SU-DHL-6 (cell line): ENCODE measurements at regions not wholly inside any gene's neighbourhood (a gene's known extent, or its start where the extent isn't known, plus 50 kb on each side); places are given as distances from the start of the nearest gene placed in this dataset.

Experiments used
- EZH2phosphoT487 ChIP-seq: fragments of 200-600 bp; sonication (generic), shearing (Covaris generic); conservative IDR thresholded peaks from 2 replicates; pipeline ENCODE4 v1.6.1; 2018; ENCODE audit warnings: mild to moderate bottlenecking, antibody characterized with exemption, low read length, moderate library complexity, mixed read lengths
- TF ChIP-seq, protein P1 (sequence below): fragments of 200-600 bp; sonication (generic); IDR thresholded peaks from one replicate; pipeline ENCODE4 v1.5.1; 2017; ENCODE audit warnings: antibody characterized with exemption, mild to moderate bottlenecking, low read length, moderate library complexity; ENCODE audit not compliant: insufficient read depth, poor library complexity, severe bottlenecking

- TF ChIP-seq, protein P1, sequence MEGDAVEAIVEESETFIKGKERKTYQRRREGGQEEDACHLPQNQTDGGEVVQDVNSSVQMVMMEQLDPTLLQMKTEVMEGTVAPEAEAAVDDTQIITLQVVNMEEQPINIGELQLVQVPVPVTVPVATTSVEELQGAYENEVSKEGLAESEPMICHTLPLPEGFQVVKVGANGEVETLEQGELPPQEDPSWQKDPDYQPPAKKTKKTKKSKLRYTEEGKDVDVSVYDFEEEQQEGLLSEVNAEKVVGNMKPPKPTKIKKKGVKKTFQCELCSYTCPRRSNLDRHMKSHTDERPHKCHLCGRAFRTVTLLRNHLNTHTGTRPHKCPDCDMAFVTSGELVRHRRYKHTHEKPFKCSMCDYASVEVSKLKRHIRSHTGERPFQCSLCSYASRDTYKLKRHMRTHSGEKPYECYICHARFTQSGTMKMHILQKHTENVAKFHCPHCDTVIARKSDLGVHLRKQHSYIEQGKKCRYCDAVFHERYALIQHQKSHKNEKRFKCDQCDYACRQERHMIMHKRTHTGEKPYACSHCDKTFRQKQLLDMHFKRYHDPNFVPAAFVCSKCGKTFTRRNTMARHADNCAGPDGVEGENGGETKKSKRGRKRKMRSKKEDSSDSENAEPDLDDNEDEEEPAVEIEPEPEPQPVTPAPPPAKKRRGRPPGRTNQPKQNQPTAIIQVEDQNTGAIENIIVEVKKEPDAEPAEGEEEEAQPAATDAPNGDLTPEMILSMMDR = no peak
- TF ChIP-seq EZH2phosphoT487 = no peak
Observed at GRCh38 chr13:56166864-56167263, 973.9 kb upstream of the PRR20A start.
